ENCODE measurements at regions not wholly inside any gene's neighbourhood (a gene's known extent, or its start where the extent isn't known, plus 50 kb on each side); places are given as distances from the start of the nearest gene placed in this dataset.
"Not testable (repeated sequence)": the region's sequence is repeated elsewhere in the genome, so short reads cannot be mapped to it uniquely, and the experiment has no call there.

- TF ChIP-seq CTCF (IDR thresholded peaks at IDR 0.05; ENCODE audit: insufficient read depth, low read depth, low read length, missing control alignments), result no peak
- DNase-seq (ENCODE audit: low read depth), result peak; percentile 13
- H3K4me3 ChIP-seq (ENCODE audit: low read length), result no peak overlapping the region
Observed at GRCh38 chr1:197985351-197985750, 68.2 kb downstream of the LHX9 start.

- no peak for TF ChIP-seq CTCF (IDR thresholded peaks at IDR 0.05; ENCODE audit: insufficient read depth, low read depth, low read length, missing control alignments)
- H3K4me3 ChIP-seq (ENCODE audit: low read length), result no peak overlapping the region
- DNase-seq (ENCODE audit: low read depth), result no peak
Observed at GRCh38 chr1:197986817-197987216, 69.6 kb downstream of the LHX9 start.

- no peak for TF ChIP-seq CTCF (IDR thresholded peaks at IDR 0.05; ENCODE audit: insufficient read depth, low read depth, low read length, missing control alignments)
- no peak overlapping the region for H3K4me3 ChIP-seq (ENCODE audit: low read length)
- DNase-seq (ENCODE audit: low read depth), result no peak
Observed at GRCh38 chr1:197987294-197987693, 70.1 kb downstream of the LHX9 start.

- H3K4me3 ChIP-seq (ENCODE audit: low read length); DNase-seq (ENCODE audit: low read depth): not testable (repeated sequence)
Observed at GRCh38 chr1:197988581-197988980, 71.4 kb downstream of the LHX9 start.

GRCh38 chr1:197989058-197989457 is 71.9 kb downstream of the LHX9 start:
- H3K4me3 ChIP-seq (ENCODE audit: low read length), result no peak overlapping the region
- DNase-seq (ENCODE audit: low read depth), result no peak
- no peak for TF ChIP-seq CTCF (IDR thresholded peaks at IDR 0.05; ENCODE audit: insufficient read depth, low read depth, low read length, missing control alignments)

GRCh38 chr1:197991594-197991993 is 74.4 kb downstream of the LHX9 start:
- no peak for DNase-seq (ENCODE audit: low read depth)
- H3K4me3 ChIP-seq (ENCODE audit: low read length), result no peak overlapping the region
- TF ChIP-seq CTCF (IDR thresholded peaks at IDR 0.05; ENCODE audit: insufficient read depth, low read depth, low read length, missing control alignments), result no peak

- no peak for TF ChIP-seq CTCF (IDR thresholded peaks at IDR 0.05; ENCODE audit: insufficient read depth, low read depth, low read length, missing control alignments)
- DNase-seq (ENCODE audit: low read depth), result peak; percentile 40
- no peak overlapping the region for H3K4me3 ChIP-seq (ENCODE audit: low read length)
Observed at GRCh38 chr1:197994907-197995407, 77.8 kb downstream of the LHX9 start.

All from epithelial cell of esophagus (primary cell).